H4 (cell line): ENCODE measurements at regions not wholly inside any gene's neighbourhood (a gene's known extent, or its start where the extent isn't known, plus 50 kb on each side); places are given as distances from the start of the nearest gene placed in this dataset.
A peak's percentile ranks its signal among the peaks of the same experiment; 100 is the strongest.
"Not testable (repeated sequence)": the region's sequence is repeated elsewhere in the genome, so short reads cannot be mapped to it uniquely, and the experiment has no call there.

Experiments used
- DNase-seq: peaks from one replicate; pipeline ENCODE4 v3.0.0-alpha.2; 2015; ENCODE audit warnings: low spot score

- DNase-seq, result no peak
These were observed 255.9 kb upstream of the RNF32 start for GRCh38 chr7:156384706-156385105.

DNA sequence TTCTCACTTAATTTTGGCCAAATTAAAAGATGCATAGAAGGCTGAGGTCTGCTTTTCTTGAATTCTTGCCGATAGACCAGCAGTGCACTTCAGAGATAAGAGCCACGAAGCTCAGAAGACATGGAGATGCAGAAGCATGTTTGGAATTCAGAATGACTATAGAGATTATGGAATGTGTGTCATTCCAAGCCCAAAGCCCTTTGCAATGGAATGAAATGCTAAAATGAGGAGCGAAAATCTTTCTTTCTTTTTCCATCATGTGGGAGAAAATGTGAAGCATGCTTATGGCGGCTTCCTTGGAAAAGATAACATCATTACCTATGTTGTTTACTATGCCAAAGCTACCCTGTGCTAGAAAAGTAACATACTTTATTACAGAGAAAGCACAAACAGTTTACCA is 257.0 kb upstream of the RNF32 start:
- no peak for DNase-seq

DNA sequence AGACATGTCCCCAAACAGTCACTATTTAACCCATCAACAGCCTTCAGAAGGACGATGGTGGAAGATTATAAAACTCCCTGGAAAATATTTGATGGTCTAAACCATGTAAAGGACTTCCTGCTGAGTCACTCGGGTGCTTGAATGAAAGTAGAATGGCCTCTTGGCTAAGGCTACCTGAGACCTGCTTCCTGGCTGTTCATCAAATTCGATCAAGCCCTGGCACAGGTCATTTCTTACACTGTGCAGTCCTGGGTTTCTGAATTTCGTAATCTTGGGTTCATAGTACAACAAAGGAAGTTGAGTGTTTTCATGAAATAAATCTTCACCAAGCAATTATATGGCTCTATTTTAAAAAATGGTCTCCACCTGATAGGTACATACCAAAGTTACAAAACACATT is 260.3 kb upstream of the RNF32 start:
- no peak for DNase-seq

DNA sequence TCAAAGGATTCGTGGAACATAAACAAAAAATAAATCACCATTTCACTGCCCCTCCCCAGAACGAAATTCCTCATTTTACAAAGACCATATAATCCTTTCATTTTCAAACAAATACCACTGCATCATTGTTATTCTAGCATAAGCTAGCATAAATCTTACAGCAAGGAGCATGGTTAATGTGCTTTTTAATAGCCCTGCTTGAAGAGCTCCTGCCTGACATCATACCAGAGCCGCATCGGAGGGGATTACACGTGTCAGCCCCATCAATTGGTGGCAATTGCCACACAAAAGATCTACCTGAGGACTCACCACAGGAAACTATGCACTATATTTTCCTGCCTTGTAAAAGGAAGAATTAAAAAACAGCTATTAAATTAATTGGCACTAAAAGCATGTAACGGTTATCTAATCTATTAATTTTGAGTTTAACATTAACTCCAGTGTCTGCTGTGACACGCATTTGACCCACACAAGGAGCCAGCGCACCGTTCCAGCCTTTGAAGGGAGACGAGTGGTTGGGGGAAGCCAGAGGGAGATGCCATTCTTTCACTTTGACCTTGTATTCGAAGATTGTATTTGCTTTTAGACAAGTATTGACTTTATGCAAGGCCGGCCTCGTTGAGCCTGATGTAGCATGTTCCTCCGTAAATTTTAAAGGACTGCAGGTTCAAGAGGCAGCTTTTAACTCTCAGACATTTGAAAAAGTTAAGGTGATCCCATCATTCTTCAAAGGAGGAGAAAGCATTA is 261.1 kb upstream of the RNF32 start:
- DNase-seq, result no peak

DNA sequence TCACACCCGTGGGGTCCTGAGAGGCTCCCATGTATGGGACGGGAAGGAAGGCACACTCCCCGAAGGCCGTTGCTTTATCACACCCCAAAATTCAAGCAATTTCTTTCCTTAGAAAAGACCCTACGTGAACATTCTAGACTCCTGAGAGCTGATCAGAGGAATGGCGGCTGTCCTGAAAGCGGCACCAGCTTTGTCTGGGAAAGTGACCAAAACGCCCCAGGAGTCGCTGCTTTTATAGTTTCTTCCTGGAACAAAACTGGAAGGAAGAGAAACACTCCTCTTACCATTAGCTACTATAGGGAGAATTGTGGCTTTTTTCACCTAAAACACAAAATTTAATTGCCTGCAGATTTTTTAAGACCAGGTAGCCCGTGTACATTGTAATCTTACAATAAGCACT is 261.8 kb upstream of the RNF32 start:
- DNase-seq, result no peak

- no peak for DNase-seq
These were observed 264.3 kb upstream of the RNF32 start for GRCh38 chr7:156376317-156376716.

- DNase-seq, result no peak
These were observed 266.2 kb upstream of the RNF32 start for GRCh38 chr7:156374335-156374734.

DNA sequence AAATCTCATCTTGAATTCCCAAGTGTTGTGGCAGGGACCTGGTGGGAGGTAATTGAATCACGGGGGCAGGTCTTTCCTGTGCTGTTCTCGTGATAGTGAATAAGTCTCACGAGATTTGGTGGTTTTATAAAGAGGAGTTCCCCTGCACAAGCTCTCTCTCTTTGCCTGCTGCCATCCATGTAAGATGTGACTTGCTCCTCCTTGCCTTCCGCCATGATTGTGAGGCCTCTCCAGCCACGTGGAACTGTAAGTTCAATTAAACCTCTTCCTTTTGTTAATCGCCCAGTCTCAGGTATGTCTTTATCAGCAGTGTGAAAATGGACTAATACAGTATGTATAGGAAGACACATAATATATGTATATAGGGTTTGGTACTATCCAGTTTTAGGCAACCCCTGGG is 270.6 kb upstream of the RNF32 start:
- not testable (repeated sequence) for DNase-seq

GRCh38 chr7:156368053-156368843 is 272.3 kb upstream of the RNF32 start:
- DNase-seq, result no peak

DNA sequence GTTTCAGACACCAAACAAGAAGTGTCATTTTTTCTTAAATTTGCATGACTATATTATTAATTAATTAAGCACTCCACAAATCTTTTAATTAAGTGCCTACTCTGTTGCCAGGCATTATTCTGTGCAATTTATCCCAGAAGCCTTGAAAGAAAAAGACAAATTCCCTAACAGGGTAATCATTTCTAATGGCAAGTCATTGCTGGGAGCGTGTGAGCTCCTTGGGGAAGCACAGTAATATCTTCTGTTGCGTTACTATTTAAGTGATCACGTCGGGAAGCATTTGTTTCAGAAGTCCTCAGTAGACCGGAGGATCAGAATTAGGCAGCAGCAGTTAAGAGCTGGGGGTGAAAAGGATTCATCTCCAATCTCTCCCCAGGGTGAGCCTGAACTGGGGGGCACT is 276.8 kb upstream of the RNF32 start:
- no peak for DNase-seq

DNA sequence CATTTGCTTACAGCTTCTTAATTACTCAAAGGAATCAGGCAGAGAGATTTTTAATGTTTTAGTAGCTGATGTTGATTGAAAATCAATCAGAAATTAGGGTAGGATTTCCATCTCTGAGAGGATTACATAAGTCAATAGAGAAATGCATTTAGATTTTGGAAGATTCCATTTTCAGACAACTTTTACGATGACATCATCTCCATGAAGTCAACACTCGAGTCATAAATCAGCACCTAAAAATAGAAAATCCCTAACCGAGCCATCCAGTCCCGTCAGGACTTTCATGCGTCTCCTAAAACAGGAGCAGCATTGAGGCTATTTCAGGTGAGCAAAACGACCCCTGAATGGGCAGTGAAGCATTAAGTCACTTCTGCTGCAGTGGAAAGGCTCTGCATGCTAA is 279.7 kb upstream of the RNF32 start:
- DNase-seq, result no peak

- DNase-seq, result no peak
These were observed 284.0 kb upstream of the RNF32 start for GRCh38 chr7:156356551-156356950.

GRCh38 chr7:156353352-156353751 is 287.2 kb upstream of the RNF32 start:
- no peak for DNase-seq

DNA sequence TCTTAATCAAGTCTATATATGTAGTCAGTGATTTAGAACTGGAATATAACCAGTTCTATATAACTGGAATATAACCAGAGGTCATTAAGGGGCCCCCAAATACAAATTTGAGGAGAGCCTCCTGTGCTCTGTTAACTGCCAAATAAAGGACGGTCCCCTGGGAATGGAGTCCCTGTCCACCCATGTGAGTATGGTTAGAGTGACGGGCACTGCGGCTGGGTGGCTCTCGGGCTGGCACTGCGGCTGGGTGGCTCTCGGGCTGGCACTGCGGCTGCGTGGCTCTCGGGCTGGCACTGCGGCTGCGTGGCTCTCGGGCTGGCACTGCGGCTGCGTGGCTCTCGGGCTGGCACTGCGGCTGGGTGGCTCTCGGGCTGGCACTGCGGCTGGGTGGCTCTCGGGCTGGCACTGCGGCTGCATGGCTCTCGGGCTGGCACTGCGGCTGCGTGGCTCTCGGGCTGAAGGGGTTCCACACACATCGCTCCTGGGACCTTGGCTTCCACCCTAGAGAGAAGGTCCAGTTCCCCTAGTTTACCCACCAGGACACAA is 292.8 kb upstream of the RNF32 start:
- DNase-seq, result not testable (repeated sequence)

DNA sequence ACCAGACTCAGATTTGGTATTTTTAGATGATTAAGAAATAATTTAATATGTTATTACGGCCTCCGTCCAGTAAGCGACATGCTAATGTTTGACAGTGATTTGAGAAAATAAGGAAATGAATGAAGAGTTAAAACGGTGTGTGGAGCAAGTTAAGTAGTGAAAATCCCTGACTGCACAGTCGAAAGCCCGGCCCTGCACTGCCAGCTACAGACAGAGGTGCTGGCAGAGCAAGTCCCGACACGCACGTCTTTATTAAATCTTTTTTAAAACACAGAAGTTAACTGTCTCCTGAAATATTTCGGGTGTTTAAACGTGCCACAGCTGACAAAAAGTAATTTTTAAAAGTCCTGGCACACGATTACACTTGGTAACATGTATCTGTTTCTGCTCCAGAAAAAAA is 293.4 kb upstream of the RNF32 start:
- no peak for DNase-seq

- no peak for DNase-seq
These were observed 296.0 kb upstream of the RNF32 start for GRCh38 chr7:156344595-156344994.

GRCh38 chr7:156334636-156335035 is 305.9 kb upstream of the RNF32 start:
- no peak for DNase-seq

DNA sequence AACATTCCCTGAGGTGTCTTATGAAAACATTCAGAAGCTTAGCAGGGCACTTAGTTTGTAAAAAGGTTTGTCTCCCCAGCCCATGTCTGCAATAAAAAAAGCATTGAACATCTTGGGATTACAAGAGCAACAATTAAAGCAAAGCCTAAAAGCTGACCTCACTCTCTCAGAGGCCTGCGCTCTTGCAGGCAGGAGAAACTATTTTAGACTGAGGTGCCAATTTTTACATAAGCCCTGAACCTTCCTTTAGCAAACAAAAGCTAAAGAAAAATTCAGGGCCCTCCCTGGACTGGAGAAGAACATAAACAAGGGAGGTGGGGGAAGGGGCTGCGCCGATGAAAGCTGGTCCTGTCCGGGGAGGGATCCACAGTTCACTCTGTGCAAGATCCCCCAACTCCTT is 312.7 kb upstream of the RNF32 start:
- DNase-seq, result no peak

- DNase-seq, result no peak
These were observed 313.1 kb upstream of the RNF32 start for GRCh38 chr7:156327474-156327873.

- DNase-seq, result no peak
These were observed 316.4 kb upstream of the RNF32 start for GRCh38 chr7:156324201-156324600.

GRCh38 chr7:156321430-156321829 is 319.1 kb upstream of the RNF32 start:
- not testable (repeated sequence) for DNase-seq

- no peak for DNase-seq
These were observed 321.6 kb upstream of the RNF32 start for GRCh38 chr7:156318926-156319325.

DNA sequence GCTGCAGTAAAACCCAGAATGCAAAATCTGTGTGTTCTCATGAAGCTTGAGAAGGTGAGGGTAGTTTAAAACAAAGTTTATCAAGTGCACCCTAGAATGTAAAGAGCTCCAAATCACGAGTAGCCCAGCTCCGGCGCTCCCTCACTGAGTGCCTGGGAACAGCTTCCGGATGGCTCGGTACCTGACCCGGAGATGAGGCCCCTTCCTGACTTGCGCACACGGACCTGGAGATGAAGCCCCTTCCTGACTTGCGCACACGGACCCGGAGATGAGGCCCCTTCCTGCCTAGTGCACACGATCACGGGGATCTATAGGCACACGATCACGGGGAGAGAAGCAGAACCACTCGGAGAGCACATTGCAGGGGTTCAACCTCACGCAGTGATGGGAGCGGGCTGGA is 322.1 kb upstream of the RNF32 start:
- DNase-seq, result peak; percentile 17
